C4-2B (cell line): ENCODE measurements at regions not wholly inside any gene's neighbourhood (a gene's known extent, or its start where the extent isn't known, plus 50 kb on each side); places are given as distances from the start of the nearest gene placed in this dataset.
"Not testable (repeated sequence)": the region's sequence is repeated elsewhere in the genome, so short reads cannot be mapped to it uniquely, and the experiment has no call there.

Experiments used
- CTCF ChIP-seq: fragments of 450-650 bp; conservative IDR thresholded peaks from 2 replicates; pipeline ENCODE4 v1.5.1; 2017; ENCODE audit warnings: mild to moderate bottlenecking
- ZFX ChIP-seq: fragments of 450-650 bp; IDR thresholded peaks from 2 replicates; pipeline ENCODE4 v1.6.1; 2017

- TF ChIP-seq CTCF, ZFX: not testable (repeated sequence)
Observed at GRCh38 chr6:57860481-57861315, 543.3 kb downstream of the PRIM2 start.
